DND-41 (cell line): ENCODE measurements at regions not wholly inside any gene's neighbourhood (a gene's known extent, or its start where the extent isn't known, plus 50 kb on each side); places are given as distances from the start of the nearest gene placed in this dataset.

Experiments
- ATAC-seq: fragments of 200-7000 bp; cut with Tn5 transposase; 3 replicates; pipeline ENCODE4 v1.9.1; 2021; ENCODE audit warnings: low read depth; ENCODE audit not compliant: insufficient read depth
- DNase-seq: peaks from one replicate; pipeline ENCODE4 v3.0.0-alpha.2; 2020
- H2AFZ ChIP-seq: 2 replicates; pipeline ENCODE4 v1.6.0; 2012; ENCODE audit warnings: low read depth, low read length
- H3K27ac ChIP-seq: 2 replicates; pipeline ENCODE4 v1.5.1; 2012; ENCODE audit warnings: low read length, inconsistent platforms
- H3K27me3 ChIP-seq: fragments of 200-600 bp; sonication (generic); 2 replicates; pipeline ENCODE4 v1.6.0; 2012; ENCODE audit warnings: low read length, mild to moderate bottlenecking, inconsistent platforms; ENCODE audit not compliant: insufficient read depth, poor library complexity
- H3K36me3 ChIP-seq: 2 replicates; pipeline ENCODE4 v1.5.1; 2012; ENCODE audit warnings: low read length, inconsistent platforms; ENCODE audit not compliant: insufficient read depth
- H3K4me1 ChIP-seq: 2 replicates; pipeline ENCODE4 v1.5.1; 2012; ENCODE audit warnings: mild to moderate bottlenecking, low read length; ENCODE audit not compliant: insufficient read depth
- H3K4me2 ChIP-seq: 2 replicates; pipeline ENCODE4 v1.6.0; 2012; ENCODE audit warnings: mild to moderate bottlenecking, moderate library complexity, low read length, inconsistent platforms; ENCODE audit not compliant: insufficient read depth
- H3K4me3 ChIP-seq, 2 experiments: fragments of 200-600 bp in 1 of 2; shearing (Covaris generic) in 1 of 2; 2 replicates each; pipeline ENCODE4 v1.5.1; 2012 to 2016; ENCODE audit warnings: inconsistent platforms in 2 of 2, low read length in 2 of 2, mild to moderate bottlenecking in 2 of 2, low read depth in 1 of 2, moderate library complexity in 1 of 2
- H3K79me2 ChIP-seq: 2 replicates; pipeline ENCODE4 v1.6.0; 2012; ENCODE audit warnings: low read length, inconsistent platforms; ENCODE audit not compliant: insufficient read depth
- H3K9ac ChIP-seq: 2 replicates; pipeline ENCODE4 v1.6.0; 2012; ENCODE audit warnings: low read depth, mild to moderate bottlenecking, inconsistent platforms, low read length, moderate library complexity
- H3K9me3 ChIP-seq: 2 replicates; pipeline ENCODE4 v1.5.1; 2012; ENCODE audit warnings: low read length, moderate library complexity, mild to moderate bottlenecking, inconsistent platforms; ENCODE audit not compliant: insufficient read depth, severe bottlenecking
- H4K20me1 ChIP-seq: 2 replicates; pipeline ENCODE4 v1.6.0; 2012; ENCODE audit warnings: low read length; ENCODE audit not compliant: insufficient read depth
- EZH2 ChIP-seq: IDR thresholded peaks from 3 replicates; pipeline ENCODE4 v1.6.1; 2012; ENCODE audit warnings: borderline replicate concordance, low read depth, mild to moderate bottlenecking, moderate library complexity, low read length, inconsistent platforms; ENCODE audit not compliant: severe bottlenecking
- TF ChIP-seq, protein P1 (sequence below): IDR thresholded peaks from 2 replicates; pipeline ENCODE4 v1.5.1; 2012; ENCODE audit warnings: borderline replicate concordance, low read length, moderate library complexity, mild to moderate bottlenecking; ENCODE audit not compliant: poor library complexity, severe bottlenecking; ENCODE audit errors: extremely low read depth

DNA sequence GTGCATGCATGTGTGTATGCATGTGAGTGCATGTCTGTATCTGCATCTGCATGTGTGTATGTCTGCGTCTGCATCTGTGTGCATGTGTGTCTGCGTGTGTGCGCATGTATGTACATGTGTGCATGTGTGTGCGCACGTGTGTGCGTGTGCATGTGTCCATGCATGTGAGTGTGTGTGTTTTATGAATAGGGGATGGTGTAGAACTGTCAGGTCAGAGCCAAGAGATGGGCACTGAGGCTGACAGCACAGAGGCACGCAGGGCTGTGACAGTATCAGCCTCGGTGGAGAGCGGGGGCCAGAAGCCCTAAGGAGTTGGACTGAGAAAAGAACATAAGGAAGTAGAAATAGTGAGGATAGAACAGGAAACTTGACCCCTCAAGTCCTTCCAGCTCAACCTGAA, 494.0 kb upstream of the MYT1L start:
- Histone ChIP-seq H3K79me2 (no peaks in the 10 kb centered on the region), H3K4me3 (no peak overlapping the region), H3K27ac (no peak overlapping the region), H3K9ac (no peak overlapping the region), H3K27me3 (no peaks in the 10 kb centered on the region), H3K4me2 (no peak overlapping the region), H4K20me1 (no peaks in the 10 kb centered on the region), H3K4me1 (no peaks in the 10 kb centered on the region), H2AFZ (no peak overlapping the region), H3K36me3 (no peaks in the 10 kb centered on the region), H3K9me3 (peaks cover 6% of the 10 kb centered on the region)
- TF ChIP-seq, protein P1, sequence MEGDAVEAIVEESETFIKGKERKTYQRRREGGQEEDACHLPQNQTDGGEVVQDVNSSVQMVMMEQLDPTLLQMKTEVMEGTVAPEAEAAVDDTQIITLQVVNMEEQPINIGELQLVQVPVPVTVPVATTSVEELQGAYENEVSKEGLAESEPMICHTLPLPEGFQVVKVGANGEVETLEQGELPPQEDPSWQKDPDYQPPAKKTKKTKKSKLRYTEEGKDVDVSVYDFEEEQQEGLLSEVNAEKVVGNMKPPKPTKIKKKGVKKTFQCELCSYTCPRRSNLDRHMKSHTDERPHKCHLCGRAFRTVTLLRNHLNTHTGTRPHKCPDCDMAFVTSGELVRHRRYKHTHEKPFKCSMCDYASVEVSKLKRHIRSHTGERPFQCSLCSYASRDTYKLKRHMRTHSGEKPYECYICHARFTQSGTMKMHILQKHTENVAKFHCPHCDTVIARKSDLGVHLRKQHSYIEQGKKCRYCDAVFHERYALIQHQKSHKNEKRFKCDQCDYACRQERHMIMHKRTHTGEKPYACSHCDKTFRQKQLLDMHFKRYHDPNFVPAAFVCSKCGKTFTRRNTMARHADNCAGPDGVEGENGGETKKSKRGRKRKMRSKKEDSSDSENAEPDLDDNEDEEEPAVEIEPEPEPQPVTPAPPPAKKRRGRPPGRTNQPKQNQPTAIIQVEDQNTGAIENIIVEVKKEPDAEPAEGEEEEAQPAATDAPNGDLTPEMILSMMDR: no peak
- no peak for TF ChIP-seq EZH2
- ATAC-seq: no peak
- DNase-seq: no peak

DNA sequence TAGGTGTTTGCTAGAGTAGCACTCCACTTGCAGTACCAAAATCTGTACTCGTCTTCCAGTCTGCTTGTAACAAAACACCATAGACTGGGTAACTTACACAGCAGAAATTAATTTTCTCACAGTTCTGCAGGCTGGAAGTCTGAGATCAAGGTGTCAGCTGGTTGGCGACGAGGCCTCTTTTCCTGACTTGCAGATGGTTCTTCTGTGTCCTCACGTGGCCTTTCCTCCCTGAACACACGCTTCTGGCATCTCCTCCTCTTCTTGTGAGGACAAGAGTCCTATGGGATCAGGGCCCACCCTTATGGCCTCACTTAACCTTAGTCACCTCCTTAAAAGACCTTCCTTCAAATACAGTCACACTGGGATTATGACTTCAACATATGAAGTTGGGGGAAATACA, 493.5 kb upstream of the MYT1L start:
- DNase-seq: no peak
- Histone ChIP-seq H3K27ac (no peak overlapping the region), H3K36me3 (no peaks in the 10 kb centered on the region), H2AFZ (no peak overlapping the region), H3K79me2 (no peaks in the 10 kb centered on the region), H3K9ac (no peak overlapping the region), H4K20me1 (no peaks in the 10 kb centered on the region), H3K4me2 (no peak overlapping the region), H3K4me1 (no peaks in the 10 kb centered on the region), H3K9me3 (peaks cover 6% of the 10 kb centered on the region), H3K4me3 (no peak overlapping the region), H3K27me3 (no peaks in the 10 kb centered on the region)
- no peak for ATAC-seq
- TF ChIP-seq EZH2: no peak
- TF ChIP-seq, protein P1: no peak

DNA sequence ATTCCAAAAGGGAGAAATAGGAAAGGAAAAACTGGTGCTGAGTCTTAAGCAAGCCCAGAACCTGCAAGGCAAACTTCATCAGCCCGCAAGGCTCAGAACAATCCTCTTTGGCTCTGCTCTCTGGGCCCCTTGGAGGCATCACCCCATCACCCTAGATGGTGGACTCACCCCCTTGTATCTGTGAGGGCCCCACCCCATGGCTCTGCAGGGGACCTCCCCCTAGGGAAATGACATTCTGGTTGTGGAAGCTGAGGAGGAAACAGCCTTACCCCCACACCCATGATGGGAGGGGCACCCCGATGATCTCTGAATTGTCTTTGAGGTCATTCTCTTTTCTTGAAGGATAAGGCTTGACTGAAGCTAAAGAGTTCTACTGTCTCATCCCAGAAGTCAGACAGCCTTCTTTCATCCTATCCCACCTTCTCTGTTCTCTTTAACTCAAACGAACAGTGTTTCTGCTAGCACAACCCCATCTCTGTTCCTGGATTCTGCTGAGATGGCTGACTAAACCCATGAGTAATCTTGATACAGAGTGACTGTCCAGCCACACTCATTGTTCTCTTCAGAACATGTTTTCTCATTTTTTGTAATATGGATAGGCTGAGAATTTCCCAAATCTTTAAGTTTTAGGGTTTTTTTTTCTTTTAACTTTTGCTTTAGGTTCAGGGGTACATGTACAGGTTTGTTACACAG, 492.1 kb upstream of the MYT1L start:
- ATAC-seq (no peak), DNase-seq (no peak)
- H2AFZ ChIP-seq: no peak overlapping the region
- H3K4me1 ChIP-seq: no peaks in the 10 kb centered on the region
- no peak overlapping the region for H3K4me2 ChIP-seq
- peaks cover 6% of the 10 kb centered on the region for H3K9me3 ChIP-seq
- no peak overlapping the region for H3K4me3 ChIP-seq
- no peaks in the 10 kb centered on the region for H3K36me3 ChIP-seq
- no peak overlapping the region for H3K9ac ChIP-seq
- no peaks in the 10 kb centered on the region for H4K20me1 ChIP-seq
- TF ChIP-seq, protein P1: no peak
- no peak for TF ChIP-seq EZH2
- H3K79me2 ChIP-seq: no peaks in the 10 kb centered on the region
- H3K27me3 ChIP-seq: no peaks in the 10 kb centered on the region
- no peak overlapping the region for H3K27ac ChIP-seq

DNA sequence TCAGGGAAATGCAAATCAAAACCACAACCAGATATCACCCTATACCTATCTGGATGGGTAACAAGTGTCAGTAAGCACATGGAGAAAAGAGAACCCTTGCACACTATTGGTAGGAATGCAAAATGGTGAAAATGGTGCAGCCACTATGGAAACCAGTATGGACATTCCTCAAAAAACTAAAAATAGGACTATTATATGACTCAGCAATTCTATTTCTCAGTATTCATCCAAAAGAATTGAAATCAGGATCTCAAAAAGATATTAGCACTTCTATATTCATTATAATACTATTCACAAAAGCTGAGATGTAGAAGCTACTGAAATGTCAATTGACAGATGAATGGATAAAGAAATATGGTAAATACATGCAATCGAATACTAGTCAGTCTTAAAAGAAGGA, 491.1 kb upstream of the MYT1L start:
- no peak overlapping the region for H3K4me2 ChIP-seq
- no peaks in the 10 kb centered on the region for H4K20me1 ChIP-seq
- no peak overlapping the region for H3K9ac ChIP-seq
- TF ChIP-seq EZH2: no peak
- H3K27me3 ChIP-seq: no peaks in the 10 kb centered on the region
- no peak for ATAC-seq
- no peaks in the 10 kb centered on the region for H3K4me1 ChIP-seq
- no peak overlapping the region for H3K27ac ChIP-seq
- no peak overlapping the region for H2AFZ ChIP-seq
- H3K36me3 ChIP-seq: no peaks in the 10 kb centered on the region
- H3K4me3 ChIP-seq: no peak overlapping the region
- no peaks in the 10 kb centered on the region for H3K79me2 ChIP-seq
- DNase-seq: no peak
- peaks cover 6% of the 10 kb centered on the region for H3K9me3 ChIP-seq
